GM18520 (cell line): ENCODE measurements at regions not wholly inside any gene's neighbourhood (a gene's known extent, or its start where the extent isn't known, plus 50 kb on each side); places are given as distances from the start of the nearest gene placed in this dataset.

Experiments used
- ATAC-seq: cut with Tn5 transposase; IDR thresholded peaks from one replicate; pipeline ENCODE4 v1.9.1; 2021; ENCODE audit not compliant: unreplicated experiment

- no peak for ATAC-seq
Measured at GRCh38 chr14:97703006-97703760, 906.0 kb downstream of the VRK1 start.

- ATAC-seq: no peak
Measured at GRCh38 chr14:97704316-97704885, 907.2 kb downstream of the VRK1 start.

- ATAC-seq: no peak
Measured at GRCh38 chr14:97705107-97705506, 907.9 kb downstream of the VRK1 start.

- ATAC-seq: no peak
Measured at GRCh38 chr14:97705976-97706375, 908.8 kb downstream of the VRK1 start.

GRCh38 chr14:97706819-97707218 is 909.6 kb downstream of the VRK1 start:
- ATAC-seq: no peak

GRCh38 chr14:97707603-97708002 is 910.4 kb downstream of the VRK1 start:
- ATAC-seq: no peak

- ATAC-seq: no peak
Measured at GRCh38 chr14:97709552-97709951, 912.4 kb downstream of the VRK1 start.

- ATAC-seq: no peak
Measured at GRCh38 chr14:97710726-97711125, 913.5 kb downstream of the VRK1 start.

- ATAC-seq: no peak
Measured at GRCh38 chr14:97712471-97712870, 915.3 kb downstream of the VRK1 start.

- ATAC-seq: no peak
Measured at GRCh38 chr14:97713023-97713422, 915.8 kb downstream of the VRK1 start.

GRCh38 chr14:97718886-97719442 is 921.8 kb downstream of the VRK1 start:
- ATAC-seq: no peak

- no peak for ATAC-seq
Measured at GRCh38 chr14:97719931-97720330, 922.7 kb downstream of the VRK1 start.

GRCh38 chr14:97723351-97723750 is 926.2 kb downstream of the VRK1 start:
- ATAC-seq: no peak

GRCh38 chr14:97723819-97724218 is 926.6 kb downstream of the VRK1 start:
- ATAC-seq: no peak

- ATAC-seq: no peak
Measured at GRCh38 chr14:97724265-97724731, 927.1 kb downstream of the VRK1 start.

GRCh38 chr14:97726676-97727075 is 929.5 kb downstream of the VRK1 start:
- ATAC-seq: no peak

GRCh38 chr14:97730706-97731105 is 933.5 kb downstream of the VRK1 start:
- ATAC-seq: no peak

GRCh38 chr14:97731800-97732199 is 934.6 kb downstream of the VRK1 start:
- no peak for ATAC-seq

- no peak for ATAC-seq
Measured at GRCh38 chr14:97747316-97747715, 950.1 kb downstream of the VRK1 start.

- ATAC-seq: no peak
Measured at GRCh38 chr14:97748616-97749015, 951.4 kb downstream of the VRK1 start.

GRCh38 chr14:97757491-97757890 is 960.3 kb downstream of the VRK1 start:
- ATAC-seq: no peak

- no peak for ATAC-seq
Measured at GRCh38 chr14:97760050-97760449, 962.9 kb downstream of the VRK1 start.
